Keratinocyte (primary cell): ENCODE measurements at regions not wholly inside any gene's neighbourhood (a gene's known extent, or its start where the extent isn't known, plus 50 kb on each side); places are given as distances from the start of the nearest gene placed in this dataset.

Experiments used
- EZH2 ChIP-seq: IDR thresholded peaks from one replicate; pipeline ENCODE4 v1.6.1; 2012; ENCODE audit warnings: inconsistent platforms, mild to moderate bottlenecking, low read length, moderate library complexity
- TF ChIP-seq, protein P1 (sequence below), 3 experiments: IDR thresholded peaks in 1 of 3; conservative IDR thresholded peaks in 1 of 3; optimal IDR thresholded peaks in 1 of 3; 2 replicates in 2 of 3; 3 replicates in 1 of 3; pipeline versions ENCODE3 to v1.5.1; 2011; ENCODE audit warnings: low read length in 3 of 3, mild to moderate bottlenecking in 3 of 3, moderate library complexity in 2 of 3, control low read depth in 1 of 3, inconsistent platforms in 1 of 3; ENCODE audit not compliant: insufficient read depth in 2 of 3; ENCODE audit errors: extremely low read depth in 1 of 3

DNA sequence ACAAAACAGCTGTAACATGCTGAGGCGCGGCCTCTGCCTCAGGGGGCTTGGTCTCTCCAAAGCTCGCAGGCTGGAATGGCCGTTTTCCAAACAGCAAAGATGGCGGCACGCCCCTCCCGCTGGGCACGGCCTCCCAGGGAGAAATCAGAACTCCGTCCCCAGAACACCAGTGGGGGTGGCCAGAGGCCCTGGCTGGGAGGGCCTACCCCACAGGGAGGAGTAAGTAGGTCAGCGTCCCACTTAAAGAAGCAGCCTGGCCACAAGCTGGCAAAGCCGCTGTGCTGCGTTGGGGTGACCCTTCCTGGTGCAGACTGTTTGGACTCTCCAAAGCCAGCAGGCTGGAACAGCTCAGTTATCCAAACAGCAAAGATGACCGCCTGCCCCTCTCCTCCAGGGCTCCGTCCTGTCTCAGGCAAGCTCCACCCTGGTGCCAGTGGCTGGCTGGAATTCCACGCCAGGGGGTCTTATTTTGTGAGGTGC lies 862.8 kb downstream of the TRIML1 start:
- TF ChIP-seq, protein P1, sequence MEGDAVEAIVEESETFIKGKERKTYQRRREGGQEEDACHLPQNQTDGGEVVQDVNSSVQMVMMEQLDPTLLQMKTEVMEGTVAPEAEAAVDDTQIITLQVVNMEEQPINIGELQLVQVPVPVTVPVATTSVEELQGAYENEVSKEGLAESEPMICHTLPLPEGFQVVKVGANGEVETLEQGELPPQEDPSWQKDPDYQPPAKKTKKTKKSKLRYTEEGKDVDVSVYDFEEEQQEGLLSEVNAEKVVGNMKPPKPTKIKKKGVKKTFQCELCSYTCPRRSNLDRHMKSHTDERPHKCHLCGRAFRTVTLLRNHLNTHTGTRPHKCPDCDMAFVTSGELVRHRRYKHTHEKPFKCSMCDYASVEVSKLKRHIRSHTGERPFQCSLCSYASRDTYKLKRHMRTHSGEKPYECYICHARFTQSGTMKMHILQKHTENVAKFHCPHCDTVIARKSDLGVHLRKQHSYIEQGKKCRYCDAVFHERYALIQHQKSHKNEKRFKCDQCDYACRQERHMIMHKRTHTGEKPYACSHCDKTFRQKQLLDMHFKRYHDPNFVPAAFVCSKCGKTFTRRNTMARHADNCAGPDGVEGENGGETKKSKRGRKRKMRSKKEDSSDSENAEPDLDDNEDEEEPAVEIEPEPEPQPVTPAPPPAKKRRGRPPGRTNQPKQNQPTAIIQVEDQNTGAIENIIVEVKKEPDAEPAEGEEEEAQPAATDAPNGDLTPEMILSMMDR (optimal IDR thresholded peaks at IDR 0.05 in 1 of 3, IDR thresholded peaks at IDR 0.05 in 1 of 3, conservative IDR thresholded peaks at IDR 0.05 in 1 of 3; ENCODE audit: extremely low read depth in 1 of 3, insufficient read depth in 2 of 3, low read length in 3 of 3), result no peak
- no peak for TF ChIP-seq EZH2
